B cell (primary cell): ENCODE measurements at regions not wholly inside any gene's neighbourhood (a gene's known extent, or its start where the extent isn't known, plus 50 kb on each side); places are given as distances from the start of the nearest gene placed in this dataset.

Experiments used
- ATAC-seq: fragments of 200-7000 bp; cut with Tn5 transposase; one replicate; pipeline ENCODE4 v1.10.0; 2021; ENCODE audit warnings: low read depth, mild to moderate bottlenecking, moderate number of reproducible peaks, moderate library complexity
- CTCF ChIA-PET: fragments of 350-600 bp; sonication (Branson Sonifier 250); formaldehyde crosslinking; loops from one replicate; lab custom pipeline; 2021; ENCODE audit warnings: antibody characterized with exemption, inconsistent platforms; lab: Charles Lee
- POLR2A ChIA-PET: fragments of 350-600 bp; sonication (Branson Sonifier 250); formaldehyde crosslinking; loops from one replicate; lab custom pipeline; 2021; ENCODE audit warnings: antibody characterized with exemption; lab: Charles Lee
- DNase-seq: peaks from one replicate; pipeline ENCODE4 v3.0.0; 2013
- H2AFZ ChIP-seq: 2 replicates; pipeline ENCODE4 v1.6.1; 2012; ENCODE audit warnings: mild to moderate bottlenecking, low read depth, low read length; ENCODE audit not compliant: insufficient read depth, poor library complexity, severe bottlenecking
- H3K27ac ChIP-seq, 2 donors: 1 replicate in 1 of 2; 2 replicates in 1 of 2; pipeline ENCODE4 v1.5.1; 2012 to 2013; ENCODE audit warnings: low read length in 2 of 2, mild to moderate bottlenecking in 2 of 2, moderate library complexity in 1 of 2
- H3K27me3 ChIP-seq, 4 experiments: fragments of 200-600 bp in 1 of 4; sonication (generic) in 1 of 4; replicated peaks in 1 of 4; 1 replicate in 2 of 4; 2 replicates in 2 of 4; pipeline versions ENCODE4 v1.6.1 to v1.7.0; 2013 to 2016; ENCODE audit warnings: low read length in 3 of 4, mild to moderate bottlenecking in 2 of 4, mixed read lengths in 1 of 4, moderate library complexity in 1 of 4; ENCODE audit not compliant: insufficient read depth in 4 of 4, control insufficient read depth in 3 of 4; ENCODE audit errors: control extremely low read depth in 1 of 4
- H3K36me3 ChIP-seq, 2 experiments: replicated peaks in 1 of 2; 1 replicate in 1 of 2; 2 replicates in 1 of 2; pipeline versions ENCODE4 v1.6.1 to v1.7.1; 2013; ENCODE audit warnings: low read length in 1 of 2; ENCODE audit not compliant: insufficient read depth in 2 of 2, control insufficient read depth in 1 of 2; ENCODE audit errors: control extremely low read depth in 1 of 2, extremely low read depth in 1 of 2
- H3K4me1 ChIP-seq, 2 donors: fragments of 200-600 bp in 1 of 2; sonication (generic) in 1 of 2; 1 replicate in 1 of 2; 2 replicates in 1 of 2; pipeline versions ENCODE4 v1.5.1 to v1.6.1; 2013 to 2017; ENCODE audit warnings: low read length in 2 of 2; ENCODE audit not compliant: control insufficient read depth in 2 of 2, insufficient read depth in 2 of 2
- H3K4me2 ChIP-seq: replicated peaks from 2 replicates; pipeline ENCODE3; 2012; ENCODE audit warnings: mild to moderate bottlenecking, low read depth, low read length; ENCODE audit not compliant: poor library complexity, severe bottlenecking
- H3K4me3 ChIP-seq, 5 experiments: fragments of 200-600 bp in 1 of 5; sonication (generic) in 1 of 5; 1 replicate in 3 of 5; 2 replicates in 2 of 5; pipeline versions ENCODE4 v1.5.1 to v1.7.0; 2011 to 2016; ENCODE audit warnings: low read length in 4 of 5, mild to moderate bottlenecking in 4 of 5, low read depth in 2 of 5, control low read depth in 1 of 5, moderate library complexity in 1 of 5; ENCODE audit not compliant: insufficient read depth in 1 of 5; ENCODE audit errors: control extremely low read depth in 1 of 5, extremely low read depth in 1 of 5
- H3K79me2 ChIP-seq: fragments of 200-600 bp; sonication (generic); one replicate; pipeline ENCODE4 v1.6.0; 2016; ENCODE audit warnings: low read length; ENCODE audit not compliant: control insufficient read depth, insufficient read depth
- H3K9ac ChIP-seq: fragments of 200-600 bp; sonication (generic); 2 replicates; pipeline ENCODE4 v1.6.1; 2017; ENCODE audit warnings: mild to moderate bottlenecking, low read length, moderate library complexity
- H3K9me3 ChIP-seq, 3 donors: one replicate each; pipeline versions ENCODE4 v1.6.1 to v1.7.1; 2013; ENCODE audit warnings: low read length in 2 of 3; ENCODE audit not compliant: control insufficient read depth in 2 of 3, insufficient read depth in 1 of 3; ENCODE audit errors: control extremely low read depth in 1 of 3
- H4K20me1 ChIP-seq: 2 replicates; pipeline ENCODE4 v1.6.0; 2012; ENCODE audit warnings: mild to moderate bottlenecking, low read length; ENCODE audit not compliant: insufficient read depth, control insufficient read depth, poor library complexity, severe bottlenecking
- H3K27ac Mint-ChIP-seq: one replicate; pipeline ENCODE4 v1.8.0; 2021; ENCODE audit warnings: mixed read lengths
- H3K27me3 Mint-ChIP-seq: one replicate; pipeline ENCODE4 v1.8.0; 2021; ENCODE audit warnings: mixed read lengths
- H3K4me1 Mint-ChIP-seq: one replicate; pipeline ENCODE4 v1.8.0; 2021; ENCODE audit warnings: mixed read lengths
- H3K4me3 Mint-ChIP-seq: one replicate; pipeline ENCODE4 v1.8.0; 2021; ENCODE audit warnings: mixed read lengths
- H3K9me3 Mint-ChIP-seq: one replicate; pipeline ENCODE4 v1.8.0; 2022; ENCODE audit warnings: mixed read lengths; ENCODE audit not compliant: insufficient read depth
- EZH2 ChIP-seq: IDR thresholded peaks from 2 replicates; pipeline ENCODE4 v1.6.1; 2012; ENCODE audit warnings: borderline replicate concordance, low read depth, mild to moderate bottlenecking, moderate library complexity, low read length; ENCODE audit not compliant: insufficient read depth, poor library complexity, severe bottlenecking
- WGBS: methylation state at CpG from one replicate; pipeline ENCODE4 v1.1.5; 2013; ENCODE audit warnings: missing lambda C conversion rate; ENCODE audit not compliant: insufficient coverage; 5-methylcytosine and 5-hydroxymethylcytosine counted together
- intact Hi-C: fragments of 100-400 bp; cut with micrococcal nuclease; formaldehyde crosslinking; loops from one replicate; pipeline ENCODE4 v1.10.0; 2022
- TF ChIP-seq, protein P1 (sequence below): fragments of 200-600 bp; IDR thresholded peaks from one replicate; pipeline ENCODE4 v1.8.0; 2022; ENCODE audit warnings: antibody characterized with exemption, mild to moderate bottlenecking

DNA sequence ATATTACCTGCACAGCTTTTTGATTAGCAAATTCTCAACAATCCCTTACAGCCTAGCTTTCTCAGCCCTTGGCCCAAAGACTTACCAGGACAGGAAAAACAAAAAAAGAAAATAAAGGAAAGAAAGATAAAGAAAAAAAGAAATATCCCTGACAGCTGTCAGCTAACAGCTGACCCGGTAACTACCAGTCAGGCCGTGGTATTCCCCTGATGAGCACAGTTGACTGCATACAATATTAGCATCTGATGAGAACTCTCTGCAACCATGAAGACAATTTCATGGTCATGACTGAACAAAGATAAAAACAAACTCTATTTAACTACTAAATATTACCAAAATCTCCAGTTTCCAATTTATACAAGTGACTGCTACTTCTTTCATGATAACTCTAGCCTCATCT, 798.8 kb downstream of the PLA2G4A start:
- ChIA-PET CTCF (no interaction called here), POLR2A (no interaction called here)
- no peak overlapping the region for H3K27ac Mint-ChIP-seq
- peaks cover 3% of the 10 kb centered on the region for H3K9me3 Mint-ChIP-seq
- H3K4me1 Mint-ChIP-seq = no peaks in the 10 kb centered on the region
- no peak overlapping the region for H3K4me3 Mint-ChIP-seq
- TF ChIP-seq, protein P1, sequence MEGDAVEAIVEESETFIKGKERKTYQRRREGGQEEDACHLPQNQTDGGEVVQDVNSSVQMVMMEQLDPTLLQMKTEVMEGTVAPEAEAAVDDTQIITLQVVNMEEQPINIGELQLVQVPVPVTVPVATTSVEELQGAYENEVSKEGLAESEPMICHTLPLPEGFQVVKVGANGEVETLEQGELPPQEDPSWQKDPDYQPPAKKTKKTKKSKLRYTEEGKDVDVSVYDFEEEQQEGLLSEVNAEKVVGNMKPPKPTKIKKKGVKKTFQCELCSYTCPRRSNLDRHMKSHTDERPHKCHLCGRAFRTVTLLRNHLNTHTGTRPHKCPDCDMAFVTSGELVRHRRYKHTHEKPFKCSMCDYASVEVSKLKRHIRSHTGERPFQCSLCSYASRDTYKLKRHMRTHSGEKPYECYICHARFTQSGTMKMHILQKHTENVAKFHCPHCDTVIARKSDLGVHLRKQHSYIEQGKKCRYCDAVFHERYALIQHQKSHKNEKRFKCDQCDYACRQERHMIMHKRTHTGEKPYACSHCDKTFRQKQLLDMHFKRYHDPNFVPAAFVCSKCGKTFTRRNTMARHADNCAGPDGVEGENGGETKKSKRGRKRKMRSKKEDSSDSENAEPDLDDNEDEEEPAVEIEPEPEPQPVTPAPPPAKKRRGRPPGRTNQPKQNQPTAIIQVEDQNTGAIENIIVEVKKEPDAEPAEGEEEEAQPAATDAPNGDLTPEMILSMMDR = no peak
- no peak for TF ChIP-seq EZH2
- H3K4me3 ChIP-seq = no peak overlapping the region
- H3K9ac ChIP-seq = no peak overlapping the region
- no peaks in the 10 kb centered on the region for H3K27me3 Mint-ChIP-seq
- no peak overlapping the region for H2AFZ ChIP-seq
- peaks cover 0 to 7% (median 0%) of the 10 kb centered on the region in 3 donors for H3K9me3 ChIP-seq
- no peaks in the 10 kb centered on the region for H3K36me3 ChIP-seq
- H3K79me2 ChIP-seq = no peaks in the 10 kb centered on the region
- 100% methylated on average over 2 of the region's 2 CpGs for WGBS
- intact Hi-C loops = no loop called here
- H3K27me3 ChIP-seq = no peaks in the 10 kb centered on the region
- no peak overlapping the region for H3K27ac ChIP-seq
- H3K4me1 ChIP-seq = no peaks in the 10 kb centered on the region
- H4K20me1 ChIP-seq = no peaks in the 10 kb centered on the region
- H3K4me2 ChIP-seq = no peak overlapping the region
- DNase-seq = no peak
- no peak for ATAC-seq

DNA sequence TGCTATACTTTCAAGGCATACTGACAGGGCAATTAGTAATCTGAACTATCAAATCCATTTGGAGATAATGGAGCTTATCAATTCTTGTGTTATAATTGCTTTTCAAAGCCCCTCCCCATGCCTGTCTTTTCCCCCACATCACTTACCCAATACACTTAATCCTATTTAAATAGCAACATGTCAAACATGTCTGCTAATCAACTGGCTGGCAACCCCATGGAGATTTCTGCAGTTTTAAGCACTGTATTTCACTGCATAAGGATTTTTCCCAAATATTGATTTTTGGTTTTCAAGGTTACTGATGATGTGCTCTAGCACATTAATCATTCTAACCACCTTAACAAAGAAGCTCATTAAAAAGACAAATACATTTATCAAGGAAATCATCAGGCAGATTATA, 800.3 kb downstream of the PLA2G4A start:
- Mint-ChIP-seq H3K9me3 (peaks cover 3% of the 10 kb centered on the region), H3K4me3 (no peak overlapping the region), H3K27ac (no peak overlapping the region), H3K27me3 (no peaks in the 10 kb centered on the region), H3K4me1 (no peaks in the 10 kb centered on the region)
- Histone ChIP-seq H3K4me2 (no peak overlapping the region), H3K36me3 (no peaks in the 10 kb centered on the region), H3K79me2 (no peaks in the 10 kb centered on the region), H3K9me3 (peaks cover 0 to 7% (median 0%) of the 10 kb centered on the region in 3 donors), H3K27ac (no peak overlapping the region), H3K4me1 (no peaks in the 10 kb centered on the region), H3K9ac (no peak overlapping the region), H3K27me3 (no peaks in the 10 kb centered on the region), H4K20me1 (no peaks in the 10 kb centered on the region), H3K4me3 (no peak overlapping the region), H2AFZ (no peak overlapping the region)
- ATAC-seq = no peak
- ChIA-PET CTCF (no interaction called here), POLR2A (no interaction called here)
- intact Hi-C loops = no loop called here
- TF ChIP-seq, protein P1 = no peak
- no peak for DNase-seq
